DOHH2 (cell line): ENCODE measurements at regions not wholly inside any gene's neighbourhood (a gene's known extent, or its start where the extent isn't known, plus 50 kb on each side); places are given as distances from the start of the nearest gene placed in this dataset.

Experiments used
- H3F3A ChIP-seq: fragments of 200-600 bp; sonication (generic), shearing (Covaris generic); 2 replicates; pipeline ENCODE4 v1.6.0; 2016; ENCODE audit warnings: antibody characterized with exemption, mild to moderate bottlenecking; ENCODE audit not compliant: control insufficient read depth, insufficient read depth
- H3K27ac ChIP-seq: fragments of 200-600 bp; sonication (generic); 2 replicates; pipeline ENCODE4 v1.5.1; 2014; ENCODE audit warnings: low read depth, mild to moderate bottlenecking, low read length, moderate library complexity
- H3K27me3 ChIP-seq: fragments of 200-600 bp; sonication (generic); 2 replicates; pipeline ENCODE4 v1.6.1; 2014; ENCODE audit warnings: mild to moderate bottlenecking, low read length, mixed read lengths; ENCODE audit not compliant: control insufficient read depth
- H3K36me3 ChIP-seq: fragments of 200-600 bp; sonication (generic); 2 replicates; pipeline ENCODE4 v1.6.1; 2014; ENCODE audit warnings: mild to moderate bottlenecking, low read length, moderate library complexity, mixed read lengths; ENCODE audit not compliant: control insufficient read depth
- H3K4me1 ChIP-seq: fragments of 200-600 bp; sonication (generic); 2 replicates; pipeline ENCODE4 v1.6.1; 2014; ENCODE audit warnings: mild to moderate bottlenecking, low read length, mixed read lengths; ENCODE audit not compliant: control insufficient read depth
- H3K4me2 ChIP-seq: fragments of 200-600 bp; sonication (generic); 2 replicates; pipeline ENCODE4 v1.6.0; 2014; ENCODE audit warnings: mild to moderate bottlenecking, low read length, moderate library complexity
- H3K4me3 ChIP-seq: fragments of 200-600 bp; sonication (generic); 2 replicates; pipeline ENCODE4 v1.5.1; 2014; ENCODE audit warnings: mild to moderate bottlenecking, low read length, mixed read lengths
- H3K79me2 ChIP-seq: fragments of 200-600 bp; sonication (generic); 2 replicates; pipeline ENCODE4 v1.6.1; 2014; ENCODE audit warnings: mild to moderate bottlenecking, low read length, mixed read lengths; ENCODE audit not compliant: control insufficient read depth
- H3K9me2 ChIP-seq: fragments of 200-600 bp; sonication (generic); replicated peaks from 2 replicates; pipeline ENCODE4 v1.6.1; 2014; ENCODE audit warnings: mild to moderate bottlenecking, low read length, mixed read lengths; ENCODE audit not compliant: control insufficient read depth
- H3K9me3 ChIP-seq: fragments of 200-600 bp; sonication (generic); 2 replicates; pipeline ENCODE4 v1.6.1; 2014; ENCODE audit warnings: antibody characterized with exemption, low read length, mixed read lengths; ENCODE audit not compliant: control insufficient read depth, insufficient read depth
- H4K20me1 ChIP-seq: fragments of 200-600 bp; sonication (generic); 2 replicates; pipeline ENCODE4 v1.6.0; 2014; ENCODE audit warnings: low read depth, mild to moderate bottlenecking, antibody characterized with exemption, low read length, moderate library complexity; ENCODE audit not compliant: control insufficient read depth, insufficient read depth
- CTCF ChIP-seq: fragments of 200-600 bp; sonication (generic); IDR thresholded peaks from one replicate; pipeline ENCODE4 v1.5.1; 2014; ENCODE audit warnings: antibody characterized with exemption, mild to moderate bottlenecking, low read depth, low read length; ENCODE audit not compliant: poor library complexity, severe bottlenecking
- EZH2phosphoT487 ChIP-seq: fragments of 200-600 bp; sonication (generic); IDR thresholded peaks from 2 replicates; pipeline ENCODE4 v1.6.1; 2017; ENCODE audit warnings: borderline replicate concordance, mild to moderate bottlenecking, antibody characterized with exemption, low read length, moderate library complexity, mixed read lengths

GRCh38 chr20:24378661-24379483 lies 90.6 kb upstream of the SYNDIG1 start:
- H3K27me3 ChIP-seq, result no peaks in the 10 kb centered on the region
- H3K9me3 ChIP-seq, result no peaks in the 10 kb centered on the region
- no peak overlapping the region for H3K4me3 ChIP-seq
- H3K9me2 ChIP-seq, result no peaks in the 10 kb centered on the region
- H3F3A ChIP-seq, result no peaks in the 10 kb centered on the region
- no peaks in the 10 kb centered on the region for H4K20me1 ChIP-seq
- H3K27ac ChIP-seq, result no peak overlapping the region
- no peaks in the 10 kb centered on the region for H3K36me3 ChIP-seq
- no peak for TF ChIP-seq EZH2phosphoT487
- no peak for TF ChIP-seq CTCF
- H3K79me2 ChIP-seq, result no peaks in the 10 kb centered on the region
- H3K4me1 ChIP-seq, result no peaks in the 10 kb centered on the region
- H3K4me2 ChIP-seq, result no peak overlapping the region

GRCh38 chr20:24376311-24377099 lies 92.9 kb upstream of the SYNDIG1 start:
- Histone ChIP-seq H3F3A (no peaks in the 10 kb centered on the region), H3K4me3 (no peak overlapping the region), H3K27me3 (no peaks in the 10 kb centered on the region), H3K36me3 (no peaks in the 10 kb centered on the region), H3K4me2 (no peak overlapping the region), H3K4me1 (no peaks in the 10 kb centered on the region), H3K9me3 (no peaks in the 10 kb centered on the region), H3K9me2 (no peaks in the 10 kb centered on the region), H4K20me1 (no peaks in the 10 kb centered on the region), H3K27ac (no peak overlapping the region), H3K79me2 (no peaks in the 10 kb centered on the region)
- TF ChIP-seq CTCF (no peak), EZH2phosphoT487 (no peak)

- no peak overlapping the region for H3K4me3 ChIP-seq
- no peak overlapping the region for H3K27ac ChIP-seq
- H3K9me3 ChIP-seq, result no peaks in the 10 kb centered on the region
- no peaks in the 10 kb centered on the region for H4K20me1 ChIP-seq
- H3K27me3 ChIP-seq, result no peaks in the 10 kb centered on the region
- TF ChIP-seq EZH2phosphoT487 (no peak), CTCF (no peak)
- H3K9me2 ChIP-seq, result no peaks in the 10 kb centered on the region
- no peak overlapping the region for H3K4me2 ChIP-seq
- H3F3A ChIP-seq, result no peaks in the 10 kb centered on the region
- H3K79me2 ChIP-seq, result no peaks in the 10 kb centered on the region
- H3K4me1 ChIP-seq, result no peaks in the 10 kb centered on the region
- H3K36me3 ChIP-seq, result no peaks in the 10 kb centered on the region
Observed at GRCh38 chr20:24373372-24373771, 96.1 kb upstream of the SYNDIG1 start.
